GM13976 (cell line): ENCODE measurements at regions not wholly inside any gene's neighbourhood (a gene's known extent, or its start where the extent isn't known, plus 50 kb on each side); places are given as distances from the start of the nearest gene placed in this dataset.

Source experiments
- DNase-seq: peaks from one replicate; pipeline ENCODE4 v3.0.0; 2012; ENCODE audit warnings: low spot score
- in situ Hi-C: fragments of 300-500 bp; cut with MboI; formaldehyde crosslinking; loops from one replicate; pipeline ENCODE4 v1.12.0; 2022; ENCODE audit warnings: low sequenced_read_pairs, mixed read lengths, inconsistent platforms; ENCODE audit not compliant: unreplicated experiment
- TF ChIP-seq, protein P1 (sequence below): IDR thresholded peaks from 2 replicates; pipeline ENCODE4 v1.5.1; 2012; ENCODE audit warnings: borderline replicate concordance, mild to moderate bottlenecking; ENCODE audit not compliant: insufficient read depth; ENCODE audit errors: extremely low read depth, missing control alignments, control extremely low read depth

DNA sequence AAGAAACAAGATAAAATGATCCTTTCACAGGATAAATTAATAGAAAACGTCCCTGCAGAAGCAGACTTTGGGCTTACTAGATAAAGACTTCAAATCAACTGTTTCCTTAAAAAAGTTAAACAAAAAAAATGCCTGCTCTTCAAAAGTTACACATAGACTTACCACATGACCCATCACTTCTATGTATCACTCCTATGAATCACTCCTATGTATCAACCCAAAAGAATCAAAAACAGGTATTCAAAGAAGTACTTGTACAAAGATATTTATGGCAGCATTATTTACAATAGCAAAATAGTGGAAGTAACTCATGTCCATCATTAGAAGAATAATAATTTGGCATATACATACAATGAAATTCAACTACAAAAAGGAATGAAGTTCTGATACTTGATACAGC, 56.3 kb upstream of the PRDM9 start:
- DNase-seq = no peak
- in situ Hi-C loops = no loop called here
- TF ChIP-seq, protein P1, sequence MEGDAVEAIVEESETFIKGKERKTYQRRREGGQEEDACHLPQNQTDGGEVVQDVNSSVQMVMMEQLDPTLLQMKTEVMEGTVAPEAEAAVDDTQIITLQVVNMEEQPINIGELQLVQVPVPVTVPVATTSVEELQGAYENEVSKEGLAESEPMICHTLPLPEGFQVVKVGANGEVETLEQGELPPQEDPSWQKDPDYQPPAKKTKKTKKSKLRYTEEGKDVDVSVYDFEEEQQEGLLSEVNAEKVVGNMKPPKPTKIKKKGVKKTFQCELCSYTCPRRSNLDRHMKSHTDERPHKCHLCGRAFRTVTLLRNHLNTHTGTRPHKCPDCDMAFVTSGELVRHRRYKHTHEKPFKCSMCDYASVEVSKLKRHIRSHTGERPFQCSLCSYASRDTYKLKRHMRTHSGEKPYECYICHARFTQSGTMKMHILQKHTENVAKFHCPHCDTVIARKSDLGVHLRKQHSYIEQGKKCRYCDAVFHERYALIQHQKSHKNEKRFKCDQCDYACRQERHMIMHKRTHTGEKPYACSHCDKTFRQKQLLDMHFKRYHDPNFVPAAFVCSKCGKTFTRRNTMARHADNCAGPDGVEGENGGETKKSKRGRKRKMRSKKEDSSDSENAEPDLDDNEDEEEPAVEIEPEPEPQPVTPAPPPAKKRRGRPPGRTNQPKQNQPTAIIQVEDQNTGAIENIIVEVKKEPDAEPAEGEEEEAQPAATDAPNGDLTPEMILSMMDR = no peak

DNA sequence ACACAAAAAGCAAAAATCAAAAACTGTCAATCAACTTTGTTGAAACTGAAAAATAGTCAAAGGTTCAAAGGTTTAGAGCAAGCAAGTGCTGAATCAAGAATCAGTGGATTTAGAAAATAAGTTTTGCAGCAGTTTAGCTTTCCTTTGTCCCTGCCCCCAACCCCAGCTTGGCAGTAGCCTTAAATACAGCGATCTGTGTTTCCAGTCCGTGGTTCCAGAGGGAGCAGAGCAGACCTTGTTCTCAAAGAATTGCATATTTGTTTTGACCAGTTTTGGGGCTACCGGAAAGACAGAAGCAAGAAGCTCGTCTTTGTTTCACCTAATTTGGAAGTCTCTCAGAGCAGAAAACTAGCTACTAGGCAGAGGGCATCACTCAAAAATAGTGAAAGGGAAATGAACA, 57.2 kb upstream of the PRDM9 start:
- in situ Hi-C loops = no loop called here
- TF ChIP-seq, protein P1 = no peak

DNA sequence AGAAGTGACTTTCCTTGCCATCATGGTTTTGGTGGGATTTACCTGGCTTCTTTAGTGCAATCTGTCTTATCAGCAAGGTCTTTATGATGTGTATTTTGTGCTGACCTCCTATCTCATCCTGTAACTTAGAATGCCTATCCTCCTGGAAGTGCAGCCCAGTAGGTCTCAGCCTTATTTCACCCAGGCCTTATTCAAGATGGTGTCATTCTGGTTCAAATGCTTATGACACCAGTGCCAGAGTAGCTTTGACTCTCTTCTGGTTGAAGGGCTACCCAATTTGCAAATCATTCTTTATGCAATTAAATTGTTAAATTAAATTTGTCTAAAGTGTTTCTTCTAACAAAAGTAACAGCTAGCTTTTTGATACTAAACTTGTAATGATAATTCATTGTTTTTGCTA, 58.8 kb upstream of the PRDM9 start:
- in situ Hi-C loops = no loop called here
- TF ChIP-seq, protein P1 = no peak
- no peak for DNase-seq

More for the DNA sequence above, 57.2 kb upstream of the PRDM9 start:
- DNase-seq = no peak

DNA sequence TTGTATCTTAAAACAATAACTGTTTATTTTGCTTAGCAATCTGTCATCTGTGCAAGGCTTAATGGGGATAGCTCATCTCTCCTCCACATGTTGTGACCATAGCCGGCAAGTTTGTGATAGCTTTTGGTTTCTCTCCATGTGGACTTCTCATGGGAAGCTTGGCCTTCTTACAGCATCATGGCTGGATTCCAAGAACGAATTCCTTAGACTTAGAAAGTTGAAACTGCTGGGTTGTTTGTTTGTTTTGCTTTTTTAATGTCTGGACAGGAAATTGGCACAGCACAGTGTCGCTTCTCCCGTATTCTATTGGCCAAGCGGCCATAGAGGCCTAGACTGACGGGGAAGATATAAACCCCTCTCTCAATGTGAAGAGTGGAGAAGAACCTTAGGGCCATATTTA, 61.0 kb upstream of the PRDM9 start:
- no peak for DNase-seq
- TF ChIP-seq, protein P1 = no peak
- in situ Hi-C loops = no loop called here

DNA sequence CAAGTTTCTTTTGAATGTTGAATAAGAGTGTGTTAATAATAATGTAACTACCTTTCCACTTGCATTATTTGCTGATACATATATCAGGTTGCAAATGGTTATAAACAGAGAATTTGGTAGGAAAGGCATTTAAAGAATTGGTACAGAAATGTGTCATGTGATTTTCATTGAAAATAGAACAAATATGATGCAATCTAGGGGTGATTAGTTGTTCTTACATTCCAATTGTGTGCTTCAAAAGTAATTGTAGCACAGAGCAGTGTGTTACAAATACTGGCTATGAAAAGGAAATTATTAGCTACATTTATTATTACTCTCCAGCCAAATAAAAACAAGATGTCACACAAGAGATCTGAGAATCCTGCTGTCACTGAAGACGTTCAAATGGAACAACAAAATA, 61.8 kb upstream of the PRDM9 start:
- in situ Hi-C loops = no loop called here
- no peak for DNase-seq
- TF ChIP-seq, protein P1 = no peak

DNA sequence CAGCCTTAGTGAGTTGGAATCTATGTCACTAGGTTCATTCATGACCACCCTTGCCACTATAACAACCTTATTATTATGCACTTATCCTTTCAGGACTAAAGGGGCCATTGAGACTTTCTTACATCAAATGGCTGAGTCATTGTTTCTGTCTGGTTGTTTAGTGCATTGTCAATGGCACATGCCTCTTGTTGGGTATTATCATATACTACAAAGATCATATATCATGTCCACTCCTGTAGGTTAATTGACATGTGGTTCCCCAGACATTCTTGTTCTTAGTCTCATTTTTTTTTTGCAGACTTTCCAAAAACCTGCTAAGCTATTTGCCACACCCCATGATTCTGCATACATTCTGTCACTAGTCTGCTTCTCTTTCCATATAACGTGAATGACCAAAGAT, 66.7 kb upstream of the PRDM9 start:
- DNase-seq = no peak
- in situ Hi-C loops = no loop called here
- TF ChIP-seq, protein P1 = no peak

DNA sequence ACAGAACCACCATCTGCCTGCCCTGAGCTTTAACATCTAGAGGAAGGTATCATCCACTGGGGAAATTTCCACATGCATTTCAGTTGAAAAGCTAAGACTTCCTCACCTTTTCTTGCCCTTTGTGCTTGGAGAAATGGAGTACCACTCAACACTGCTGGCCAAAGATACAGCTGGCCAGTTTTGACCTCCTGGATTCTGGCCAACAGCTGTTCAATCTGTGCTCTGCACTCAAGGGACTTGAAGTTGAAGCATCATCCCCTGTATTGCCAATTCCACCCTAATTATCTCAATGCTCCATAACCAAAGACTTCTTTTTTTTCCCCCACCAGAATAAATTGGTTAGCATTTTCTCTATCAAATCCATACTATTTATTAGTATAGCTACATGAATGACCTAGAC, 70.4 kb upstream of the PRDM9 start:
- TF ChIP-seq, protein P1 = no peak
- in situ Hi-C loops = no loop called here
- no peak for DNase-seq
